GM08714 (cell line): ENCODE measurements at regions not wholly inside any gene's neighbourhood (a gene's known extent, or its start where the extent isn't known, plus 50 kb on each side); places are given as distances from the start of the nearest gene placed in this dataset.
"Not testable (repeated sequence)": the region's sequence is repeated elsewhere in the genome, so short reads cannot be mapped to it uniquely, and the experiment has no call there.

Experiments
- H3K4me3 ChIP-seq: fragments of 200-500 bp; sonication (Bioruptor generic); 2 replicates; pipeline ENCODE4 v1.5.1; 2014; ENCODE audit warnings: mild to moderate bottlenecking, low read length, inconsistent platforms
- ZNF274 ChIP-seq: IDR thresholded peaks from 2 replicates; pipeline ENCODE4 v1.6.1; 2012; ENCODE audit warnings: mild to moderate bottlenecking, low read depth, low read length

- TF ChIP-seq ZNF274 = no peak
- H3K4me3 ChIP-seq = no peak overlapping the region
Observed at GRCh38 chr14:44412858-44413569, 94.1 kb downstream of the FSCB start.

GRCh38 chr14:44405011-44405486 is 102.0 kb downstream of the FSCB start:
- TF ChIP-seq ZNF274 = no peak
- H3K4me3 ChIP-seq = no peak overlapping the region

DNA sequence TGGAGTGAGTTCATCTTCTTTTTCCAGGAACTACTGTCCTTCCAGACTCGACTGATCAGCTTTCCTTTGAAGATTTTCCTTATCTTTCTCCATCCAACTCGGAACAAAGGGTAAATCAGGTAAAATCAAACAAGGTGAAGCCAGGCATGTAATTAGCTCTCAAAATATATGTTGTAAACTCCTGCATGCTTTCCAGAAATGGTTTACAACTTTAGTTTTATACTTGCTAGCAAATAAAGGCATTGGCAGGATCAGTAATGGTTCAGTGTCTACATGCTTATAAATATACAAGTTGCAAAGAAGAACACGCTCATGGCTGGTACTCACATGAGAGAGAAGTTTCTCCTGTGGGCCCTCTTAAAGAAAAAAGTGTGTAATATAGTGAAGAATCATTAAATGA is 102.5 kb downstream of the FSCB start:
- no peak overlapping the region for H3K4me3 ChIP-seq
- no peak for TF ChIP-seq ZNF274

DNA sequence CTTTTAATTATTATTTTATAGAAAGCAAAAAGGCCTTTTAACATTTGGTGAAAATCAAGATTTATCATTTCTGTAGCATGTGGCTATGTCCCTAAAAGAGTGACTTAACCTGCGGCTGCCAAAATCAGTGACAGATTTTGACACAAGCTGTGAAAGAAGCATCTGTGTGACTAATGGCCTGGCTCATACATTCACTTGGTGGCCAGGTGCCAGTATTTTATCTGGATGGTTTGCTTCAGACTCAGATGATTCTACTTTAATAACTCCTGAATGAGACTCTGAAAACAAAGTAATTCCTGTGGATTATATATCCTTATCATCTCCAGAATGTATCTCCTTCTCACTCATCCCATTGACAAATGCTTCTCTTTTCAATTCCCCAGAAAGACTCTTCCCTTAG is 103.0 kb downstream of the FSCB start:
- no peak overlapping the region for H3K4me3 ChIP-seq
- no peak for TF ChIP-seq ZNF274

DNA sequence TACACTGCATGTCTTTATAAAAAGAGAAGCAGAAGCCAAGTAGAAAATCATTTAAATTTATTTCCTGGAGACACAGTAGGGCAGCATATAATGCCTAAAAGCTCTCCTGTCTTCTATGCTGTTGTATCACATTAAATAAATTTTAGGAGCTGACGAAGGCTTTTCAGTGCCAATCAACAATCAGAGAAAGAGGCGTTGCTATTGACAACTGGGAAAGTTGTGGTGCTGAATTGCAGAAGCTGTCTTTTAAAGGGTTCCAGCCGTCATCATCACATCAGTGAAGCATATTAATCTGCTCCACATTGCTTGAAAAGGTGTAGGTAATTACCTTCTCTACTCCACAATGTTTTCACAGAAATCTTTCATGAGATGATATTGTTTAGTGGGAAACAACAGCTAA is 103.9 kb downstream of the FSCB start:
- no peak for TF ChIP-seq ZNF274
- no peak overlapping the region for H3K4me3 ChIP-seq

DNA sequence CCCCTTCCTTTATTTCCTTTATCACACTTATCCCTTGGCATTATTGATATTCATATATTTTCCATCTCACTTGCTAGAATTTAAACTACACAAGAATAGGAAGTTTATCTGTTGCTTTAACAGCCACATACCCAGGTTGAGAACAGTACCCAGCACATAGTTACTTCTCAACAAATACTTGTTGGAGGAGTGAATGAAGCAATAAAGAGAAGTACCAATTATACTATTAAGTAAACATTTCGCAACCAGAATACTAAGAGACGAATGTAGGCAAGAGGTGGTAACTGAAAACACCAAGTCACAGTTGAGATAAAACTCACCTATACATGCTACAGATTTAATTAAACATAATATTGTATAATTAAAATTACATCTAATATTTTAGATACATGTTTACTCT is 110.9 kb downstream of the FSCB start:
- TF ChIP-seq ZNF274 = no peak
- no peak overlapping the region for H3K4me3 ChIP-seq

- no peak overlapping the region for H3K4me3 ChIP-seq
- no peak for TF ChIP-seq ZNF274
Observed at GRCh38 chr14:44392984-44393383, 114.1 kb downstream of the FSCB start.

DNA sequence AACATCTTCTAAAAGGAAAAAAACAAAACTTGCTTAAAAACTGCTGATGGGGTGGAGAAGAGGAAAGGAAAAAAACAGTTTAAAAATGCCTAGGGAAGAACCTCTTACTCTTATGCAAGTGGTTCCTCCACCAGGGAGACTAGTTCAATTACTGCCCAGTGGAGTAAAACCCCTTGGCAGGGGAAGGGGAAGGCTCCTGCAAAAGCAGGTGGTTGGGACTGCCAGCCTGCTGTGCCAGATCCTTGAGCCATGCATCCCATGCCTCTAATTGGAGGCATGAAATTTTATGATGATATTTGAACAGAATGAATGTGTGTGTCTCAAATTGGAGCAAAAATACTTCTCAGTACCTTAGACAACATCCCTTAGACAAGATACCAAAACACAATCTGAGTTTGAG is 118.8 kb downstream of the FSCB start:
- no peak for TF ChIP-seq ZNF274
- no peak overlapping the region for H3K4me3 ChIP-seq

DNA sequence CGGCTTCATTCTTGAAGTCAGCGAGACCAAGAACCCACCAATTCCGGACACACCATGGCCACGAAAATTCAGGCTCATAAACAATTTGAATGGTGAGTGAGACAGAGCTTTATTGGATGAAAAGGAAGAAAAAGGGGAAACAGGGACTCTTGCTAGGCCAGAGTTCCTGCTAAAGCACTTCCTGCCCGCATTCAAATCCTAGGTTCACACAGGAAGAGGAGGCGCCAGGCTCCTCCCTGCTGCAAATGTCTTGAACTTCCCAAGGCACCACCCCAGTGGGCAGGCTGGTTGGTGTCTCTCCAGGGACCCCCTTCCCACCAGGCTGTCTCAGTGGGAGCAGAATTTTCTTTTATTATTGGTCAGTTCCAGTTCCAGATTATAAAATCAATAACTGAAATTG is 121.2 kb downstream of the FSCB start:
- no peak overlapping the region for H3K4me3 ChIP-seq
- TF ChIP-seq ZNF274 = no peak

DNA sequence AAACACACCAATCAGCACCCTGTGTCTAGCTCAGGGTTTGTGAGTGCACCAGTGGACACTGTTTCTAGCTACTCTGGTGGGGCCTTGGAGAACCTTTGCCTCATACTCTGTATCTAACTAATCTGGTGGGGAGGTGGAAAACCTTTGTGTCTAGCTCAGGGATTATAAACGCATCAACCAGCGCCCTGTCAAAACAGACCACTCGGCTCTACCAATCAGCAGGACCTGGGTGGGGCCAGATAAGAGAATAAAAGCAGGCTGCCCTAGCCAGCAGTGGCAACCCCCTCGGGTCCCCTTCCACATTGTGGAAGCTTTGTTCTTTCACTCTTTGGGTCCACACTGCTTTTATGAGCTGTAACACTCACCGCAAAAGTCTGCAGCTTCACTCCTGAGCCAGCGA is 121.8 kb downstream of the FSCB start:
- H3K4me3 ChIP-seq = not testable (repeated sequence)

DNA sequence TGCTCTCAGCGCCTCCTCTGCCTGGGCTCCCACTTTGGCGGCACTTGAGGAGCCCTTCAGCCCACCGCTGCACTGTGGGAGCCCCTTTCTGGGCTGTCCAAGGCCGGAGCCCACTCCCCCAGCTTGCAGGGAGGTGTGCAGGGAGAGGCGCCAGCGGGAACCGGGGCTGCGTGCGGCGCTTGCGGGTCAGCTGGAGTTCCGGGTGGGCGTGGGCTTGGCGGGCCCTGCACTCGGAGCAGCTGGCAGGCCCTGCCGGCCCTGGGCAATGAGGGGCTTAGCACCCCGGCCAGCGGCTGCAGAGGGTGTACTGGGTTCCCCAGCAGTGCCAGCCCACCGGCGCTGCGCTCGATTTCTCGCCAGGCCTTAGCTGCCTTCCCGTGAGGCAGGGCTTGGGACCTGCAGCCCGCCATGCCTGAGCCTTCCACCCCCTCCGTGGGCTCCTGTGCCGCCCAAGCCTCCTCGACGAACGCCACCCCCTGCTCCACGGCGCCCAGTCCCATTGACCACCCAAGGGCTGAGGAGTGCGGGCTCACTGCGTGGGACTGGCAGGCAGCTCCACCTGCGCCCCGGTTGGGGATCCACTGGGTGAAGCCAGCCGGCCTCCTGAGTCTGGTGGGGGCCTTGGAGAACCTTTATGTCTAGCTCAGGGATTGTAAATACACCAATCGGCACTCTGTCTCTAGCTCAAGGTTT is 122.3 kb downstream of the FSCB start:
- H3K4me3 ChIP-seq = not testable (repeated sequence)

DNA sequence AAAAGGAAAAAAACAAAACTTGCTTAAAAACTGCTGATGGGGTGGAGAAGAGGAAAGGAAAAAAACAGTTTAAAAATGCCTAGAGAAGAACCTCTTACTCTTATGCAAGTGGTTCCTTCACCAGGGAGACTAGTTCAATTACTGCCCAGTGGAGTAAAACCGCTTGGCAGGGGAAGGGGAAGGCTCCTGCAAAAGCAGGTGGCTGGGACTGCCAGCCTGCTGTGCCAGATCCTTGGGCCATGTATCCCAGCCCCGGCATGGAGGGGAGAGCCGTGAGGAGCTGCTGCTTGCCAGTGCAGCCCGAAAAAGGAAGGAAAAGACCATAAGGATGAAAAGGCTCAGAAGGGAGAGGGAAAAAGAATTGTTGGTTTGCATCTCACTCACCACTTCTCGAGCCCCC is 123.0 kb downstream of the FSCB start:
- TF ChIP-seq ZNF274 = no peak

DNA sequence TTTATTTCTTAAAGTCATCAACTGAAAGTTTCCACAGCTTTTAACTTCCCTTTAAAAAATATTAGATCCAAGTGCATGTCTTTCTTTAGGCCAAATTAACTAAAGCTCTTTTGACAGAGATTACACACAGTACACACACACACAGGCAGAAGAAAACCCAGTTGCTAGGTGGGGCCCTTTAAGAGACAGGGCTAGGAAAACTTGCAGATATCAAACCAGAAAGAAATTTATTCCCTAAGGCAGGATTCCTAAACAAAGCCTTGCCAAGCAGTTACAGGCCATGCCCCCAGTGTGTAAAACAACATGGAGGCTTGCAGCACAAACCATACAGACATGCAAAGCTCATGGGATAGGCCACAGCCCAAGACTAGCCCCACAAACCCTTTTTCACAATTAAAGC is 123.4 kb downstream of the FSCB start:
- no peak for TF ChIP-seq ZNF274
- H3K4me3 ChIP-seq = no peak overlapping the region

More for the DNA sequence above, 123.0 kb downstream of the FSCB start:
- H3K4me3 ChIP-seq = no peak overlapping the region

GRCh38 chr14:44379292-44379977 is 127.6 kb downstream of the FSCB start:
- no peak for TF ChIP-seq ZNF274
- H3K4me3 ChIP-seq = no peak overlapping the region

- no peak overlapping the region for H3K4me3 ChIP-seq
- TF ChIP-seq ZNF274 = no peak
Observed at GRCh38 chr14:44374906-44375305, 132.2 kb downstream of the FSCB start.
